Superior temporal gyrus (tissue), 1 donor: ENCODE measurements at regions not wholly inside any gene's neighbourhood (a gene's known extent, or its start where the extent isn't known, plus 50 kb on each side); places are given as distances from the start of the nearest gene placed in this dataset.
"Not testable (repeated sequence)": the region's sequence is repeated elsewhere in the genome, so short reads cannot be mapped to it uniquely, and the experiment has no call there.

Source experiments
- DNase-seq: peaks from one replicate; pipeline ENCODE4 v3.0.0-alpha.2; 2016; ENCODE audit errors: extremely low spot score

GRCh38 chr6:151671195-151671594, 136.3 kb upstream of the ESR1 start:
- no peak for DNase-seq

GRCh38 chr6:151674578-151674977, 132.9 kb upstream of the ESR1 start:
- no peak for DNase-seq

- DNase-seq = no peak
These were observed 131.6 kb upstream of the ESR1 start for GRCh38 chr6:151675746-151676459.

- DNase-seq = no peak
These were observed 131.0 kb upstream of the ESR1 start for GRCh38 chr6:151676460-151676945.

GRCh38 chr6:151677404-151677803, 130.1 kb upstream of the ESR1 start:
- DNase-seq = no peak

- no peak for DNase-seq
These were observed 128.4 kb upstream of the ESR1 start for GRCh38 chr6:151679081-151679480.

- DNase-seq = no peak
These were observed 127.5 kb upstream of the ESR1 start for GRCh38 chr6:151679941-151680340.

GRCh38 chr6:151680846-151681432, 126.5 kb upstream of the ESR1 start:
- no peak for DNase-seq

- no peak for DNase-seq
These were observed 125.9 kb upstream of the ESR1 start for GRCh38 chr6:151681433-151682059.

- no peak for DNase-seq
These were observed 125.2 kb upstream of the ESR1 start for GRCh38 chr6:151682251-151682650.

- no peak for DNase-seq
These were observed 124.6 kb upstream of the ESR1 start for GRCh38 chr6:151682922-151683321.

- no peak for DNase-seq
These were observed 124.1 kb upstream of the ESR1 start for GRCh38 chr6:151683381-151683780.

GRCh38 chr6:151689499-151690201, 117.8 kb upstream of the ESR1 start:
- DNase-seq = no peak

- DNase-seq = peak; percentile 24
These were observed 117.2 kb upstream of the ESR1 start for GRCh38 chr6:151690303-151690702.

- peak; percentile 34 for DNase-seq
These were observed 116.5 kb upstream of the ESR1 start for GRCh38 chr6:151690768-151691562.

GRCh38 chr6:151692216-151692615, 115.3 kb upstream of the ESR1 start:
- DNase-seq = no peak

- DNase-seq = no peak
These were observed 114.1 kb upstream of the ESR1 start for GRCh38 chr6:151693366-151693765.

- no peak for DNase-seq
These were observed 112.3 kb upstream of the ESR1 start for GRCh38 chr6:151695156-151695555.

- not testable (repeated sequence) for DNase-seq
These were observed 111.2 kb upstream of the ESR1 start for GRCh38 chr6:151696302-151696701.

GRCh38 chr6:151698931-151699700, 108.4 kb upstream of the ESR1 start:
- no peak for DNase-seq

- DNase-seq = no peak
These were observed 107.8 kb upstream of the ESR1 start for GRCh38 chr6:151699719-151700118.
